Keratinocyte (primary cell): ENCODE measurements at regions not wholly inside any gene's neighbourhood (a gene's known extent, or its start where the extent isn't known, plus 50 kb on each side); places are given as distances from the start of the nearest gene placed in this dataset.

Source experiments
- DNase-seq: peaks from one replicate; pipeline ENCODE4 v3.0.0-alpha.2; 2011; ENCODE audit warnings: low read depth, missing footprints, low spot score
- FAIRE-seq: peaks from 2 replicates; lab custom pipeline; 2011; peaks lifted over from hg19 to GRCh38; lab: Jason Lieb, UNC
- H2AFZ ChIP-seq: 2 replicates; pipeline ENCODE4 v1.6.0; 2012; ENCODE audit warnings: low read length, control low read depth, inconsistent platforms; ENCODE audit not compliant: control insufficient read depth
- H3K27ac ChIP-seq: 2 replicates; pipeline ENCODE4 v1.5.1; 2011; ENCODE audit warnings: low read length; ENCODE audit not compliant: control insufficient read depth, insufficient read depth
- H3K27me3 ChIP-seq: 3 replicates; pipeline ENCODE4 v1.6.0; 2011; ENCODE audit warnings: low read length; ENCODE audit not compliant: control insufficient read depth, insufficient read depth; ENCODE audit errors: extremely low read depth
- H3K36me3 ChIP-seq, 2 experiments: 2 replicates in 1 of 2; 3 replicates in 1 of 2; pipeline ENCODE4 v1.5.1; 2011; ENCODE audit warnings: low read length in 2 of 2, mild to moderate bottlenecking in 1 of 2; ENCODE audit not compliant: control insufficient read depth in 2 of 2, insufficient read depth in 2 of 2; ENCODE audit errors: extremely low read depth in 1 of 2
- H3K4me1 ChIP-seq: 3 replicates; pipeline ENCODE4 v1.5.1; 2011; ENCODE audit warnings: low read length; ENCODE audit not compliant: control insufficient read depth, insufficient read depth; ENCODE audit errors: extremely low read depth
- H3K4me2 ChIP-seq: 3 replicates; pipeline ENCODE4 v1.6.0; 2011; ENCODE audit warnings: low read depth, low read length; ENCODE audit not compliant: control insufficient read depth, insufficient read depth; ENCODE audit errors: extremely low read depth
- H3K4me3 ChIP-seq, 3 experiments: fragments of 200-600 bp in 1 of 3; sonication (generic) in 1 of 3; 2 replicates in 2 of 3; 3 replicates in 1 of 3; pipeline ENCODE4 v1.5.1; 2011 to 2016; ENCODE audit warnings: low read length in 3 of 3, mild to moderate bottlenecking in 3 of 3, control low read depth in 2 of 3, inconsistent platforms in 1 of 3, low read depth in 1 of 3, mixed read lengths in 1 of 3, mixed run types in 1 of 3, moderate library complexity in 1 of 3; ENCODE audit not compliant: control insufficient read depth in 2 of 3, insufficient read depth in 2 of 3; ENCODE audit errors: extremely low read depth in 1 of 3
- H3K79me2 ChIP-seq: 2 replicates; pipeline ENCODE4 v1.6.0; 2012; ENCODE audit warnings: low read length; ENCODE audit not compliant: control insufficient read depth, insufficient read depth
- H3K9ac ChIP-seq: 3 replicates; pipeline ENCODE4 v1.6.0; 2011; ENCODE audit warnings: low read length; ENCODE audit not compliant: control insufficient read depth, insufficient read depth; ENCODE audit errors: extremely low read depth
- H3K9me1 ChIP-seq: 3 replicates; pipeline ENCODE4 v1.6.0; 2011; ENCODE audit warnings: low read length; ENCODE audit not compliant: control insufficient read depth, insufficient read depth; ENCODE audit errors: extremely low read depth
- H3K9me3 ChIP-seq: 2 replicates; pipeline ENCODE4 v1.5.1; 2012; ENCODE audit warnings: low read depth, low read length; ENCODE audit not compliant: control insufficient read depth
- H4K20me1 ChIP-seq: 3 replicates; pipeline ENCODE4 v1.6.0; 2011; ENCODE audit warnings: low read length; ENCODE audit not compliant: control insufficient read depth, insufficient read depth; ENCODE audit errors: extremely low read depth
- EZH2 ChIP-seq: IDR thresholded peaks from one replicate; pipeline ENCODE4 v1.6.1; 2012; ENCODE audit warnings: inconsistent platforms, mild to moderate bottlenecking, low read length, moderate library complexity
- dilution Hi-C: fragments of 300-500 bp; cut with MboI; formaldehyde crosslinking; loops from one replicate; pipeline ENCODE4 v1.7.0; 2020; ENCODE audit warnings: low sequenced_read_pairs; ENCODE audit not compliant: extremely low pct_ligation_motif_present
- TF ChIP-seq, protein P1 (sequence below), 3 experiments: IDR thresholded peaks in 1 of 3; conservative IDR thresholded peaks in 1 of 3; optimal IDR thresholded peaks in 1 of 3; 2 replicates in 2 of 3; 3 replicates in 1 of 3; pipeline versions ENCODE3 to v1.5.1; 2011; ENCODE audit warnings: low read length in 3 of 3, mild to moderate bottlenecking in 3 of 3, moderate library complexity in 2 of 3, control low read depth in 1 of 3, inconsistent platforms in 1 of 3; ENCODE audit not compliant: insufficient read depth in 2 of 3; ENCODE audit errors: extremely low read depth in 1 of 3

DNA sequence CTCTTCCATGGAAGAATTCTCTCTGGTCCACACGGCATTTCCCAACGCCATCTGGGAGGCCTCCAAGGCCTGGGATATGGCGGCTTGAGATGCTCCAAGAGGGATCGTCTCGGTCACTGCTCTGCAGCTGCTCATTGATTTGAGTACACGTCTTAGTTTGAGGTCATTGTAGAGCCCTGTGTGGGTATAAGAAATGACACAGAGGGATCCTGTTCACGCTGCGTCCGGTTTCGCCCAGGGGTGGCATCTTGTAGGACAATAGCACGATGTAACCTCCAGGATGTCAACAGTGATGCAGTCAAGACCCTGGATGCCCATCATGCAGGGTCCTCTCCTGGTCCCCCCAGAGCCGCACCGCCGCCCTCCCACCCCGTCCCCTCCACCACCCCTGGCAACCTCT, 564.6 kb downstream of the BRD1 start:
- Histone ChIP-seq H3K9ac (no peak overlapping the region), H3K9me3 (peaks cover 18% of the 10 kb centered on the region), H3K36me3 (no peaks in the 10 kb centered on the region), H3K4me1 (no peaks in the 10 kb centered on the region), H2AFZ (no peak overlapping the region), H4K20me1 (no peaks in the 10 kb centered on the region), H3K27ac (no peak overlapping the region), H3K79me2 (no peaks in the 10 kb centered on the region), H3K9me1 (no peaks in the 10 kb centered on the region), H3K4me3 (no peak overlapping the region), H3K27me3 (no peaks in the 10 kb centered on the region), H3K4me2 (no peak overlapping the region)
- FAIRE-seq: no peak
- no peak for TF ChIP-seq EZH2
- TF ChIP-seq, protein P1, sequence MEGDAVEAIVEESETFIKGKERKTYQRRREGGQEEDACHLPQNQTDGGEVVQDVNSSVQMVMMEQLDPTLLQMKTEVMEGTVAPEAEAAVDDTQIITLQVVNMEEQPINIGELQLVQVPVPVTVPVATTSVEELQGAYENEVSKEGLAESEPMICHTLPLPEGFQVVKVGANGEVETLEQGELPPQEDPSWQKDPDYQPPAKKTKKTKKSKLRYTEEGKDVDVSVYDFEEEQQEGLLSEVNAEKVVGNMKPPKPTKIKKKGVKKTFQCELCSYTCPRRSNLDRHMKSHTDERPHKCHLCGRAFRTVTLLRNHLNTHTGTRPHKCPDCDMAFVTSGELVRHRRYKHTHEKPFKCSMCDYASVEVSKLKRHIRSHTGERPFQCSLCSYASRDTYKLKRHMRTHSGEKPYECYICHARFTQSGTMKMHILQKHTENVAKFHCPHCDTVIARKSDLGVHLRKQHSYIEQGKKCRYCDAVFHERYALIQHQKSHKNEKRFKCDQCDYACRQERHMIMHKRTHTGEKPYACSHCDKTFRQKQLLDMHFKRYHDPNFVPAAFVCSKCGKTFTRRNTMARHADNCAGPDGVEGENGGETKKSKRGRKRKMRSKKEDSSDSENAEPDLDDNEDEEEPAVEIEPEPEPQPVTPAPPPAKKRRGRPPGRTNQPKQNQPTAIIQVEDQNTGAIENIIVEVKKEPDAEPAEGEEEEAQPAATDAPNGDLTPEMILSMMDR (optimal IDR thresholded peaks at IDR 0.05 in 1 of 3, IDR thresholded peaks at IDR 0.05 in 1 of 3, conservative IDR thresholded peaks at IDR 0.05 in 1 of 3; ENCODE audit: extremely low read depth in 1 of 3, insufficient read depth in 2 of 3, low read length in 3 of 3): no peak
- dilution Hi-C loops: no loop called here
- no peak for DNase-seq

DNA sequence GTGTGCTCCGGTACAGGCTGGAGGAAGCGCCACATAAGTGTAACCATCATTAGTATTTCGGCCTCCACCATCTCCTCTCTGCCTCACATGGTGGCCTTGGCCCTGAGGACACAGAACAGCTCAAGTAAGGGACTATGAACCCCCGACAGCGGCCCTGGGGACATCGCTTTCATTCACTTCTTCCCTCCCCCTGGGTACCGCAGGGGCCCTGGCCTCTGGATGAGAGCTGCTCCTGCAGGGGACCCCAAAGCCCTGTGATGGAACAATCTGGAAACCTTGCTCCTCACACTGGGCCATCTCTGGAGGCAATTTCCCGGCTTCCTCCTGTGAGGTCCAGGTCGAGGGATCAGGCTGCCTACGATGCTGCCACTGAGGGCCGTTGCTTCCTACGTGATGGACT, 565.5 kb downstream of the BRD1 start:
- H3K27me3 ChIP-seq: no peaks in the 10 kb centered on the region

More for the DNA sequence above, 565.5 kb downstream of the BRD1 start:
- H3K4me3 ChIP-seq: no peak overlapping the region
- TF ChIP-seq EZH2: no peak
- TF ChIP-seq, protein P1 (optimal IDR thresholded peaks at IDR 0.05 in 1 of 3, IDR thresholded peaks at IDR 0.05 in 1 of 3, conservative IDR thresholded peaks at IDR 0.05 in 1 of 3; ENCODE audit: extremely low read depth in 1 of 3, insufficient read depth in 2 of 3, low read length in 3 of 3): no peak
- H4K20me1 ChIP-seq: no peaks in the 10 kb centered on the region
- DNase-seq (no peak), FAIRE-seq (no peak)
- H2AFZ ChIP-seq: no peak overlapping the region
- no peaks in the 10 kb centered on the region for H3K4me1 ChIP-seq
- H3K27ac ChIP-seq: no peak overlapping the region
- no peaks in the 10 kb centered on the region for H3K36me3 ChIP-seq
- no peaks in the 10 kb centered on the region for H3K79me2 ChIP-seq
- no peaks in the 10 kb centered on the region for H3K9me1 ChIP-seq
- dilution Hi-C loops: no loop called here
- no peak overlapping the region for H3K4me2 ChIP-seq
- no peak overlapping the region for H3K9ac ChIP-seq
- peaks cover 22% of the 10 kb centered on the region for H3K9me3 ChIP-seq
